Right lobe of liver (tissue), 6 donors: ENCODE measurements at regions not wholly inside any gene's neighbourhood (a gene's known extent, or its start where the extent isn't known, plus 50 kb on each side); places are given as distances from the start of the nearest gene placed in this dataset.

Source experiments
- ATAC-seq, 4 donors: fragments of 200-7000 bp; cut with Tn5 transposase; one replicate each; pipeline ENCODE4 v1.9.1; 2020; ENCODE audit warnings: mild to moderate bottlenecking in 4 of 4, moderate library complexity in 4 of 4
- DNase-seq, 3 donors: peaks; one replicate each; pipeline ENCODE4 v3.0.0-alpha.2; 2020
- H3K27ac ChIP-seq, 3 donors: fragments of 200-600 bp; one replicate each; pipeline ENCODE4 v1.8.0; 2022
- H3K27me3 ChIP-seq, 2 donors: fragments of 200-600 bp; one replicate each; pipeline ENCODE4 v1.8.0; 2022
- H3K36me3 ChIP-seq, 4 donors: fragments of 200-600 bp; sonication (generic) in 1 of 4; one replicate each; pipeline versions ENCODE4 v1.5.1 to v1.8.0; 2017 to 2022; ENCODE audit warnings: control low read depth in 1 of 4
- H3K4me1 ChIP-seq, 4 donors: fragments of 200-600 bp; sonication (generic) in 1 of 4; one replicate each; pipeline versions ENCODE4 v1.5.1 to v1.8.0; 2017 to 2022; ENCODE audit warnings: control low read depth in 1 of 4
- H3K4me3 ChIP-seq, 3 donors: fragments of 200-600 bp; one replicate each; pipeline ENCODE4 v1.8.0; 2022
- H3K9me3 ChIP-seq, 4 donors: fragments of 200-600 bp; sonication (generic) in 1 of 4; one replicate each; pipeline versions ENCODE4 v1.5.1 to v1.8.0; 2017 to 2022; ENCODE audit warnings: control low read depth in 1 of 4
- CTCF ChIP-seq, 4 donors: fragments of 200-600 bp in 3 of 4; fragments of 450-650 bp in 1 of 4; IDR thresholded peaks; one replicate each; pipeline versions ENCODE4 v1.5.1 to v1.8.0; 2016 to 2022; ENCODE audit warnings: antibody characterized with exemption in 4 of 4, mild to moderate bottlenecking in 2 of 4
- POLR2A ChIP-seq: fragments of 450-650 bp; IDR thresholded peaks from one replicate; pipeline ENCODE4 v1.6.1; 2017; ENCODE audit warnings: antibody characterized with exemption, mild to moderate bottlenecking
- WGBS: methylation state at CpG from one replicate; pipeline ENCODE4 v1.1.6; 2018; ENCODE audit warnings: low coverage, low lambda C conversion rate; ENCODE audit not compliant: insufficient coverage; ENCODE audit errors: missing lambda C conversion rate; 5-methylcytosine and 5-hydroxymethylcytosine counted together
- intact Hi-C, 2 donors: fragments of 100-400 bp; cut with DNase I; formaldehyde crosslinking; loops; one replicate each; pipeline versions ENCODE4 v1.11.2 to v1.14.1; 2022
- donor health status: DM: no; HTN: yes; CAD: no.
- donor health status: DM: no; HTN: no; CAD: no.
- donor health status: DM: no; HTN: no; CAD: no.
- donor health status: DM: no; HTN: yes; CAD: no.
- donor health status: DM: no; HTN: yes; CAD: no.

DNA sequence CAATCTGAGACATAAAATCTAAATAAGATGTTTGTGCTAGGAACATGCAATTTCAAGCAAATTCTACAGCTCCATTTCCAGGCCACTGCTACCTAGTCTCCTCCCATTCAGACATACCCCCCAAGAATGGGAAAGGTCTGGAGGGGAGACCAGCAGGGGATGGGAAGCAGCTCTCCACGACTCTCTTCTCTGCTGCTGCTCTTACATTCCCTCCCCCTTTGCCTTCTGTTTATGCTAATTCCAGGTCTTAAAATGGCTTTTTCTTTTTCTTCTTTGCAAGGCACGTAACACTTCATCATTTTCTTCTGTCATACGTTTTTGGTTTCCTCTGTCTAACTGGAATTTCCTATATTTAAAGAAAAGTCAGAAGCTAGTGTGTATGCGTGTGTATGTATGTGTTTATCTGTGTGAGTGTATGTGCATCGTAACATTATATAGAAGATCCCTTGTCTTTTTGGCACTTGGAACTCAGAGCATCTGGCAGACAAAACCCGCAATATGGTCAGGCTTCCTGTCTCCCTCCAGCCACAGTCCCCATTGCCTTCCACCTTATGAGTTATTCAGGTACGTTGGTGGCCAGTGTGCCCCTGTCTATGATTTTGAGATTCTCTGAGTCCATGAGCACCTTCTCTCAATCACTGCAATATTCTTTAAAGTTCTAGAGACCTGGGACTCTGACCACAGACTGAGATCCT lies 493.7 kb downstream of the BTBD3 start:
- ATAC-seq (no peak), DNase-seq (no peak)
- 34% methylated on average over 6 of the region's 7 CpGs for WGBS
- no peaks in the 10 kb centered on the region for H3K4me1 ChIP-seq
- intact Hi-C loops, result no loop called here
- no peak overlapping the region for H3K27ac ChIP-seq
- no peaks in the 10 kb centered on the region for H3K36me3 ChIP-seq
- no peak for TF ChIP-seq POLR2A
- H3K9me3 ChIP-seq, result peaks cover 0 to 11% (median 0%) of the 10 kb centered on the region in 4 donors
- H3K27me3 ChIP-seq, result no peaks in the 10 kb centered on the region
- H3K4me3 ChIP-seq, result no peak overlapping the region

- TF ChIP-seq CTCF (IDR thresholded peaks at IDR 0.05) (no peak), POLR2A (no peak)
- no peak for ATAC-seq
- Histone ChIP-seq H3K9me3 (no peaks in the 10 kb centered on the region), H3K4me3 (no peak overlapping the region), H3K4me1 (no peaks in the 10 kb centered on the region), H3K27ac (no peak overlapping the region), H3K36me3 (no peaks in the 10 kb centered on the region), H3K27me3 (no peaks in the 10 kb centered on the region)
- DNase-seq, result no peak
- WGBS, result 50% methylated on average over 1 of the region's 1 CpG
- intact Hi-C loops, result no loop called here
Observed at GRCh38 chr20:12413116-12413515, 495.4 kb downstream of the BTBD3 start.

- no peak overlapping the region for H3K4me3 ChIP-seq
- H3K4me1 ChIP-seq, result no peaks in the 10 kb centered on the region
- DNase-seq, result no peak
- no peaks in the 10 kb centered on the region for H3K36me3 ChIP-seq
- H3K27me3 ChIP-seq, result no peaks in the 10 kb centered on the region
- intact Hi-C loops, result no loop called here
- H3K27ac ChIP-seq, result no peak overlapping the region
- no peak for ATAC-seq
- 34% methylated on average over 10 of the region's 10 CpGs for WGBS
- TF ChIP-seq CTCF (IDR thresholded peaks at IDR 0.05), result no peak
- no peak for TF ChIP-seq POLR2A
- H3K9me3 ChIP-seq, result no peaks in the 10 kb centered on the region
Observed at GRCh38 chr20:12414446-12415274, 497.0 kb downstream of the BTBD3 start.

DNA sequence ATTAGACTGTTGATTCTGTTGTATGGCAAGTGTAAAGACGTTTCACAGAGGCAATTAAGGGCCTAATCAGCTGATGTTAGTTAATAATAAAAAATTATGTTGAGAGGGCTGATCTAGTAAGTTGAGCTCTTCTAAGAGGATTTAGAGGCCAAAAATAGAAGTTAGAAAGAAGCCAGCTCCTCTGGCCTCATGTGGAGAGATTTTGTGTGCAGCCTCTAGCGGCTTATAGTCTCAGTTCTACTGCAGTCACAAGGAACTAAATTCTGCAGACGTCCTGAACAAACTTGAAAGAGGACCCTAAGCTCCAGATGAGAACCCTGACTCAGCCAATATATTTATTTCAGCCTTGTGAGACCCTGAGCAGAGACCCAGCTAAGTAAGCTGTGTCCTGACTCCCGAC lies 498.6 kb downstream of the BTBD3 start:
- H3K4me1 ChIP-seq, result no peaks in the 10 kb centered on the region
- no peak overlapping the region for H3K27ac ChIP-seq
- H3K36me3 ChIP-seq, result no peaks in the 10 kb centered on the region
- H3K9me3 ChIP-seq, result no peaks in the 10 kb centered on the region
- intact Hi-C loops, result no loop called here
- WGBS, result 48% methylated on average over 4 of the region's 4 CpGs
- ATAC-seq (no peak), DNase-seq (no peak)
- H3K4me3 ChIP-seq, result no peak overlapping the region
- H3K27me3 ChIP-seq, result no peaks in the 10 kb centered on the region
- TF ChIP-seq CTCF (IDR thresholded peaks at IDR 0.05), result no peak
- TF ChIP-seq POLR2A, result no peak

DNA sequence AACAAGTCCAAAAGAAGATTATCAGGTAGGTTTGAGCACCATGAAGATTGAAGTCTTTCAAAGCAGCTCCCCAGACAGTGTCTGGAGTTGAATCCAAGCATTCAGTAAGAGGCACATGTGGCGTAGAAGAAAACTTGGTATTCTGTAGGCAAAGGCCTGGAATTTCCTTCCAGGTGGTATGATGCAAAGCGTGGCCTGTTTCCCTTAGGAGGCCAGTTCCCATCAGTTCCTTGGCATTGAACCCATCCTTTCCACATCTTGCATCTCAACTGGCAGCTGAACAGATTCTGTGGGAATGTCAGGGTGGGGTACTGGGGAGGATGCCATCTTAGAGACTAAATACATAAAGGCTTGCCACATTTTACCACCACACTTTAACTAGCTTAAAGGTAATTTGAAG lies 516.0 kb downstream of the BTBD3 start:
- no peaks in the 10 kb centered on the region for H3K4me1 ChIP-seq
- H3K4me3 ChIP-seq, result no peak overlapping the region
- no peaks in the 10 kb centered on the region for H3K27me3 ChIP-seq
- H3K36me3 ChIP-seq, result no peaks in the 10 kb centered on the region
- ATAC-seq, result no peak
- no peaks in the 10 kb centered on the region for H3K9me3 ChIP-seq
- WGBS, result 60% methylated on average over 1 of the region's 2 CpGs
- H3K27ac ChIP-seq, result no peak overlapping the region
- no peak for DNase-seq
- intact Hi-C loops, result no loop called here
- TF ChIP-seq CTCF (IDR thresholded peaks at IDR 0.05), result no peak
- no peak for TF ChIP-seq POLR2A
